ENCODE measurements at regions not wholly inside any gene's neighbourhood (a gene's known extent, or its start where the extent isn't known, plus 50 kb on each side); places are given as distances from the start of the nearest gene placed in this dataset.

DNA sequence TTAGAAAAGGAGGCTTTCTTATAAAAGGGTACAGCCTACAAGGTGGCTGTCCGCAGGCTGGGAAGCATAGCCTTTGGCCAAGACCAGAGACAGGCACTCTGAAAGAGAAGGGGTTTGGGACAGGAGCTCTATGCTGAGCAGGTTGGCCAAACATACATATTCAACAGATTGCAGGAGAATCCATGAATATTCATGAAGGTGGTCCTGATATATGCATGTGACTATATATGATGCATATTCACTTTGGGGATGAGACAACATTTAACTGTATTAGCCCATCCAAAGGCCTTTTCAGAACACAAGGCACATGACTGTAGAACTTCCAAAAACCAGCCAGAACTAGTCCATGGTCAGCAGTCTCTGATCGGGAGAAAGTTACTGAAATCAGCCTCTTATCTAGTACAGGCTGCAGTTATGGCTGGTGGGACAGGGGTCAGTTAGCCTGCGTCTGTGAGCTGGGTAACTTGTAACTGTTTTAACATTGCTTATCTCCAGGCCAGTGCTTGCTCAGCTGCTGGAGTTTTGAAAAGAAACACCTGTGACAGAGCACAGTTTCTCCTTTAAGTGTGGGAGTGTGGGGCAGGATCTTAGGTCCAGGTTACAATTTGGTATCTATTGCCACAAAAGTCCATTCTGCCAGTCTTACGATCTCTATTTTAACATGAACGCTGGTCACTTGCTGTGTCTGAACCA lies 924.2 kb downstream of the UQCRFS1 start:
- DNase-seq (ENCODE audit: low read depth) = no peak

GRCh38 chr19:28285917-28286316 lies 927.0 kb downstream of the UQCRFS1 start:
- DNase-seq (ENCODE audit: low read depth) = no peak

GRCh38 chr19:28285078-28285477 lies 927.9 kb downstream of the UQCRFS1 start:
- no peak for DNase-seq (ENCODE audit: low read depth)

DNA sequence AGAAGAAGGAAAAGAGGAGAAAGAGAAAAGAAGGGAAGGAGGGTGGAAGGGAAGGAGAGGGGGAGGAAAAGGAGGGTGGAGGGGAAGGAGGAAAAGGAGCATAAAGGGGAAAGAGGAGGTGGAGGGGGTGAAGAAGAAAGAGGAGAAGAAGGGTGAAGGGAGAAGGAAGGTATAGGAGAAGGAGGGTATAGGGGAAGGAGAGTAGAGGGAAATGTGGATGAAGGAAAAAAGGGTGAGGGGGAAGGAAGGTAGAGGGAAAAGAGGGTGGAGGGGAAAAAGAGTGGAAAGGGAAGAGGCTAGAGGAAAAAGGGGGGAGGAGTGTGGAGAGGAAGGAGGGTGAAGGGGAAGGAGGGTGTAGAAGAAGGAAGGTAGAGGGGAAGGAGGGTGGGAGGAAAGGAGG lies 928.6 kb downstream of the UQCRFS1 start:
- DNase-seq (ENCODE audit: low read depth) = no peak

DNA sequence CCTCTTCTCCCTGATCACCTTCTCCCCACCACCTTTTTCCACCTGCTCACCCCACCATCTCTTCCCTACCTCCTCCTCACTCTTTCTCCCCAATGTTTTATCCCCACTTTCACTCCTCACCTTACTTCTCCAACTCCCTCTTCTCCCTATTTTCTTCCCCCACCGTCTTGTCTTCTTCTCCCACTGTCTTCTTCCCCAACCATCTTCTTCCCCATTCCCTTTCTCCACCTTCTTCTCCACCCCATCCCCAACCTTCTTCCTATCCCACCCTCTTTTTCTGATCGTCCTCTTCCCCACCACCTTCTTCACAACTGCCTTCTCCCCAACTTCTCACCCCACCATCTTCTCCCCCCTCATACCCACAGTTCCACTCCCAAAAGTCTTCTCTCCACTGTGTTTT lies 929.4 kb downstream of the UQCRFS1 start:
- no peak for DNase-seq (ENCODE audit: low read depth)

DNA sequence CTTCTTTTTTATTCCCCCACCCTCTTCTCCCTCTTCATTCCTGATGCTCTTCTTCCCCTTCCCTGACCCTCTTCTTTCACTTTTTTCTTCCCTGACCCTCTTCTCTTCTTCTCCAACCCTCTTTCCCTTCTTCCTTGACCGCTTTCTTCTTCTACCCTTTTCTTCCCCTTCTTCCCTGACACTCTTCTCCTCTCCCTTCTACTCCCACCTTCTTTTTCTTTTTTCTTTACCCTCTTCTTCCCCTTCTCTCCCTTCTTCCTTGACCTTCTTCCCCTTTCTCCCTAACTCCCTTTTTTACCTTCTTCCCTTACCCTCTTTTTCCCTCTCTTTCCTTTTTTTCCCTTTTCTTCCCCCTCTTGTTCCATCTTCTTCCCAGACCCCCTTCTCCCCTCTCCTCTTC lies 931.3 kb downstream of the UQCRFS1 start:
- no peak for DNase-seq (ENCODE audit: low read depth)

DNA sequence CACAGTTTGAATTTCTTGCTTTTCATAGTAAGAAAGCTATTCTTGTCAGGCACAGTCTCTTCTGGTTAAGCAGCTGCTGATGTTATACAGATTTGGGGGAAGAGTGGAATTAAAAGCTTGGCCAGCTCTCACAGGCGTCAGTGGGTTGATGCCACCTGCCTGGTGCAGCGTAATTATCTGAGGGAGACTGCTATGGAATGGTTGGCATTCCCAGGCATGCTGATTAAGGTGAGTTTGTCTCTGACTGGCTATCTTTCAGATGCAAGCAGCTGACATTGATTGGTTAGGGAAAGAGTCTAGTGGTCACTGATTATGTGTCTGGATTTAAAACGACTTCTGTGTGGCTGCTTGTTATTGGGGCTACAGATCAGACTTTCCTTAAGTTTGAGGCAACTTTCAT lies 948.4 kb downstream of the UQCRFS1 start:
- DNase-seq (ENCODE audit: low read depth) = no peak

DNA sequence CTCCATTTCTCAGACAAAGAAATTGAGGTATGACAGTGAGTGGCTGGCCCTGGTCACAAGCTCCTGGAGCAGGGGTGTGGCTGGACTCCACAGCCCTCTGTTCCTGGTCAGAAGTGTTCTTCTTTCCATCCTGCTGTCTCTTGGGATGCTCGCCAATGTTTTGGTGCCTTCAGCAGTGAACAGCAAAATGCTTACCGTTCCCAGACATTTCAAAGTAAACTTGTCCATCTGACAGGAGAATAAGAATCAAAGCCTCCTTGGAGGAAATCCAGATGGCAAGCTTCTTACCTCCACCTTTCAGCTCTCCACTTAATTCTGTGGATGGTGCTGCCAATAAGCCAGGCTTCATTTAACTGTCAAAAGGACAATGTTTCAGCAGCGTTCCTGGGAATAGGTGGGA lies 954.1 kb downstream of the UQCRFS1 start:
- DNase-seq (ENCODE audit: low read depth) = no peak

DNA sequence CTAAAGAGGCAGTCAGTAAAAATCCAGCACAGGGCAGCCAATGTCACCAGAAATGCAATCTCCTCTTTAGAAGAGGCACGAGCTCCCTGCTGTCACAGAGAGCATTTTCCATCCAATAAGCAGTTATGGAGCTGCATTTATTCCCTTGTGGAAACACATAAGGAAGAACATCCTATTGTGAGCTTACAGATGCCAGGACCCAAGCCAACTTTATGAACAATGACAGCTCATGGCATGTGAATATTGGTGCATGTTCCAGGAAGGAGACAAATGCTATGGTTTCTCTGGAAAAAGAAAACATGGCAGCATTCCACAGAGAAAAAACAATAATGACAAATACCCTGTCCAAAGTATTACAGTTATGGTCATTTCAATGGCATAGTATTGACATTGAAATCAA lies 955.6 kb downstream of the UQCRFS1 start:
- no peak for DNase-seq (ENCODE audit: low read depth)

DNA sequence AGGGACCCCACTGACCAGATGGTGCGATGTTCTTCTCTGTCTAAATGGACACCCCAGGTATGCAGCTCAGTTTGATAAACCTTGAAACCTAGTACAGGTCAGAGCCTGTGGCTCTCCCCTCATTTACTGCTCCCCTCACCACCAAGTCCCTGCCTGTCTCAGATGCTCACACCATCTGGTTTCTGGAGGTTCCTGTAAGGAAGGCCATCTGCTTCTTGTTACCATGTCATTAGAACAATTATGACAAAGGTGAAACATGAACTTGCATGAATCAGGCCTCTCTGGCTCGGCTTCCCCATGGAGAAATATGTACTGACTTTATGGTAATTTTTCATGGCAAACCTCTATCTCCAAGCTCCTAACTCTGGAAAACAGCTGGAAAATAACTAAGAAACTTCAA lies 965.7 kb downstream of the UQCRFS1 start:
- DNase-seq (ENCODE audit: low read depth) = no peak

DNA sequence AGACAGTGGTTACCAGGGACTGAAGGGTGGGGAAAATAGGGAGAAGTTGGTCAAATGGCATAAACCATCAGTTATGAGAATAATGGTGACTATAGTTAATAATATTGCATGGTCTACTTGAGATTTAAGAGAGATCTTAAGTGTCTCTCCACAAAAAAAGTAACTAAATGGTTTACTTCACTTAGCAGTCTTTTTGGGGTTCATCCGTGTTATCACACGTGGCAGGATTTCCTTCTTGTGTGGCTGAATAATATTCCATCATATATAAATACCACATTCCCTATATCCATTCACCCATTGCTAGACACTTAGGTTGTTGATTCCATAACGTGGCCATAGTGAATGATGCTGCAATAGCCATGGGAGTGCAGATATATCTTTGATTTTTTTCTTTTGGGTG lies 967.0 kb downstream of the UQCRFS1 start:
- DNase-seq (ENCODE audit: low read depth) = no peak

DNA sequence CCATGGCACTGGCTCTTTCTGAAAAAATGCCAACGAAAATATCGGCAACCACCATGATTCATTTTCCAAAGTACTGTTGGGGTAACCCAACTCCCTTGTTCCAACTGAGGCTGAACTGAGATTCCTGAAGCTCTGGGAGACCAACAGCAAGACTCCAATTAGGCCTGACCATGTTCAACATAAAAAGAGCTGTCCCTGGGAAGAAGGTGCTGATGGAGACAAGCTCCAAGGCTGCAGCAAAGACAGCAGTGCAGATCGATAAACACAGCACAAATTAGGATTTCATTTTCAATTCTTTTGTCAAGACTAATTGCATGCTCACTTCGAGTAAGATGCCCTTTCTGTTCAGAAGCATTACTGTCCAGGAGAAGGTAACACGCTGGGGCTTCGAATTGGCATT lies 968.0 kb downstream of the UQCRFS1 start:
- no peak for DNase-seq (ENCODE audit: low read depth)

DNA sequence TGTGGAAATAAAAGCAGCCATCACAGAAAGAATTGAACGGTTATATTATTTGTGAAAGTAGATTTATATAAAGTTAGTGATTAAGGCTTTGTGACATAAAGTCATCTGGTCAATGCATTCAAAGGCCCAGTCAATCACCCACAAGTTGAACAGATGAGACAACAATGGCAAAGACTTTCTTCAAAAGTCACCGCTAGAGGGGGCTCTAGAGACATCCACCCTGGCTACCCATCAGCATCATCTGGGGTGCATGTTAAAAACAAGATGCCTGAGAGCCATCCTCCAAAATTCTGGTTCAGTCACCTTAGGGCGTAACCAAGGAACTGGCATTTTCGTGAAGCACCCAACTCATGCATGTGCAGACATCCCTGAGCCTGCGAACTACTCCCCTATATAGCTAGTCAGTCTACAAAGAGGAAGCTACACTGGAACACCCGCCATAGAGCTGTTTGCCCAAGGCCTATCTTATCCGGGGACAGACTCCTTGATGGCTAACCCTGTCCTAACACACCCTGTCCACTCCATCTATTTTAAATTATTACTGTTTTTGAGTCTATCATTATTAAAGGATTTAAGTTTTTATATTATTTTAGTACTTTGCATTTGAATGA lies 970.5 kb downstream of the UQCRFS1 start:
- no peak for DNase-seq (ENCODE audit: low read depth)

GRCh38 chr19:28239270-28239669 lies 973.7 kb downstream of the UQCRFS1 start:
- DNase-seq (ENCODE audit: low read depth) = no peak

GRCh38 chr19:28238270-28238820 lies 974.6 kb downstream of the UQCRFS1 start:
- DNase-seq (ENCODE audit: low read depth) = no peak

- DNase-seq (ENCODE audit: low read depth) = no peak
Measured at GRCh38 chr19:28235606-28236125, 977.3 kb downstream of the UQCRFS1 start.

GRCh38 chr19:28234637-28235036 lies 978.3 kb downstream of the UQCRFS1 start:
- no peak for DNase-seq (ENCODE audit: low read depth)

DNA sequence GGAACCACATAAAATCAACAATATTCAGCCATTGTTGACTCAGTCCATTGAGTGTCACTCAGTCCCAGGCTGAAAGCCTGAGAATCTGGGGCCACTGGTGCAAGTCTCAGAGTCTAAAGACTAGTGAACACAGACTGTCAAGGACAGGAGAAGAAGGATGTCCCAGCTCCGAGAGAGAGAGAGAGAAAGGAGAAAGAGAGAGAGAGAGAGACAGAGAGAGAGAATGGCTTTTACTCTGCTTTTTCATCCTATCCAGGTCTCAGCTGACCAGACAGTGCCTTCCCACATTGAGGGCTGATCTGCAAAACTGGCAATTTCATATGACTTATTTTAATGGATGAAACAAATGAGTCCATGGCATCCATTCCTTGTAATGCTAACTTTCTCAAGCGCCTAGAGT lies 984.1 kb downstream of the UQCRFS1 start:
- DNase-seq (ENCODE audit: low read depth) = no peak

GRCh38 chr19:28224441-28224840 lies 988.5 kb downstream of the UQCRFS1 start:
- DNase-seq (ENCODE audit: low read depth) = no peak

DNA sequence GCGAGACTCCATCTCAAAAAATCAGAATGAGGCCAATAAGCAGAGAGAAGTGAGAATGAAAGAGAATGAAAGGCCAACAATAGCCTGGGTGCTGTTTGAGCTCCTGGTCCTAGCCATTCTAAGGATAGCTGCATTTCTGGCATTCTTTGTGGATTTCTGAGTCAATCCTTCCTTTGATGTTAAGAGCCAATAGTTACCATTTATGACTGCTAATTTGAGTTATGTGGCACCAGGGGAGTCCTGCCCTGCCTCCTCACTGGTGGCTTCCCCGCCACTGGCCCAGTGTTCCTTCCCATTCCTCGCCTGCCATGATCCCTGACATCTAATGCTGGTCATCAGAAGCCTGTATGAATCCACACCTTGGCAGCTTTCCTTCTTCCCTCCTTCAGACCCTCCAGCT lies 991.2 kb downstream of the UQCRFS1 start:
- DNase-seq (ENCODE audit: low read depth) = no peak

DNA sequence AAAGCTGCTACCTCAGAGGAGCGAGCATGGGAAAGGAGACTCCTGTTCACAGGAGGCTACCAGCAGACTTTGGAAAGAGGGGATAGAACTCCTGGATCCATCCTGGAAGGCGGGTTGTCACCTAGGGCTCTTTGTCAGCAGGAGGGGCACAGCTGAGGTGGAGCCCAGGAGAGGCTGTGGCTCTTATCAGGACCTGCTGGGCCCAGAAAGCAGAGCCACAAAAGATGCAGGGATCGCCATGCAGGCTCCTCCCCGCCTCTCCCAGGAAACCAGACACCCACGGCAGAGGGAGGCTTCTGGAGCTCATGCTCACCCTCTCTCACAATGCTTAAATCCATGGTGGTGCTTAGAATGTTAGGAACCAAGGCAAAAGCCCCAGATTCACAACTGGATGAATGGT lies 994.2 kb downstream of the UQCRFS1 start:
- DNase-seq (ENCODE audit: low read depth) = no peak

DNA sequence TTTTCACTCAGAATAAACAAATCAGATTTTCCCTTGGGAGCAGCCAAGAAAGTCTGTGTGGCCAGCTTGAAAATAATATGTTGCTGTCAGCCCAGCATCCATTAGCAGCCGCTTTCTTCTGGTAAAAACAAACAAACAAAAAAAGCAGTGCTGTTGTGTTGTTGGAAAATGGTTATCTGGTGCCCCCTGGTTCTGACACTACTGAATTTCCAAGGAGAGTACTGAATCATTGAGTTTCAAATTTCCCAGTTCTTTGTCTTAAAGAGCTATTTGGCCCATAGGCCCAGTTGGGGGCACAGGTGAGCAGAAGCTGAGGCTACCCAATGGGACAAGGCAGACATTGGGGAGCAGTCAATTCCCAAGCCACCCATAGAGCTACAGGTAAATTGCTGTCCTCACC lies 995.9 kb downstream of the UQCRFS1 start:
- DNase-seq (ENCODE audit: low read depth) = no peak

GRCh38 chr19:28213470-28214082 lies 999.4 kb downstream of the UQCRFS1 start:
- DNase-seq (ENCODE audit: low read depth) = no peak

All from stimulated activated CD8-positive, alpha-beta memory T cell treated with anti-CD3 and anti-CD28 coated beads, Interleukin-7, amount 100 ng/mL, for 24 hours (primary cell).